AG04450 (cell line): ENCODE measurements at regions not wholly inside any gene's neighbourhood (a gene's known extent, or its start where the extent isn't known, plus 50 kb on each side); places are given as distances from the start of the nearest gene placed in this dataset.

Experiments used
- CTCF ChIA-PET: fragments of 300-600, 350-600 bp; formaldehyde crosslinking; extraction: SDS; loops from one replicate; lab custom pipeline; 2022; ENCODE audit warnings: antibody characterized with exemption, inconsistent platforms; lab: Charles Lee
- POLR2A ChIA-PET: fragments of 350-600 bp; formaldehyde crosslinking; extraction: SDS; loops from one replicate; lab custom pipeline; 2021; ENCODE audit warnings: antibody characterized with exemption, inconsistent platforms; lab: Yijun Ruan, JAX
- DNase-seq: peaks from one replicate; pipeline ENCODE4 v3.0.0-alpha.2; 2011; ENCODE audit warnings: low read depth, low spot score
- H3K27ac ChIP-seq: one replicate; pipeline ENCODE4 v1.5.1; 2012; ENCODE audit warnings: low read depth, low read length, control low read depth
- H3K27me3 ChIP-seq: one replicate; pipeline ENCODE4 v1.6.0; 2012; ENCODE audit warnings: low read length; ENCODE audit not compliant: control insufficient read depth, insufficient read depth
- H3K4me3 ChIP-seq: 2 replicates; pipeline ENCODE4 v1.5.1; 2011; ENCODE audit warnings: mild to moderate bottlenecking, low read depth, low read length, control low read depth
- H3K9me3 ChIP-seq: 2 replicates; pipeline ENCODE4 v1.5.1; 2012; ENCODE audit warnings: low read length; ENCODE audit not compliant: control insufficient read depth, insufficient read depth
- CTCF ChIP-seq: IDR thresholded peaks from 2 replicates; pipeline ENCODE4 v1.5.1; 2011; ENCODE audit warnings: low read depth, low read length, control low read depth, inconsistent platforms

GRCh38 chr1:5552787-5553484 lies 439.3 kb downstream of the NPHP4 start:
- Histone ChIP-seq H3K27me3 (no peaks in the 10 kb centered on the region), H3K27ac (no peak overlapping the region), H3K9me3 (peaks cover 31% of the 10 kb centered on the region), H3K4me3 (no peak overlapping the region)
- no peak for DNase-seq
- TF ChIP-seq CTCF = no peak
- POLR2A ChIA-PET = no interaction called here
- CTCF ChIA-PET = interaction anchor here (0.6 kb wide), 1 partner anchor 40 kb away, joined by 3 read pairs; no protein-coding TSS in a partner anchor

GRCh38 chr1:5551274-5551975 lies 440.8 kb downstream of the NPHP4 start:
- TF ChIP-seq CTCF = no peak
- DNase-seq = no peak
- Histone ChIP-seq H3K4me3 (no peak overlapping the region), H3K27me3 (no peaks in the 10 kb centered on the region), H3K9me3 (peaks cover 30% of the 10 kb centered on the region), H3K27ac (no peak overlapping the region)
- ChIA-PET CTCF (no interaction called here), POLR2A (no interaction called here)

- ChIA-PET CTCF (no interaction called here), POLR2A (no interaction called here)
- no peak for DNase-seq
- peaks cover 20% of the 10 kb centered on the region for H3K9me3 ChIP-seq
- H3K27me3 ChIP-seq = no peaks in the 10 kb centered on the region
- H3K4me3 ChIP-seq = no peak overlapping the region
- no peak for TF ChIP-seq CTCF
- no peak overlapping the region for H3K27ac ChIP-seq
These were observed 444.0 kb downstream of the NPHP4 start for GRCh38 chr1:5548266-5548665.

- no peak for DNase-seq
- H3K9me3 ChIP-seq = no peaks in the 10 kb centered on the region; the same call in 1 of the 2 replicates
- H3K4me3 ChIP-seq = no peak overlapping the region
- H3K27me3 ChIP-seq = no peaks in the 10 kb centered on the region
- no peak overlapping the region for H3K27ac ChIP-seq
- CTCF ChIA-PET = no interaction called here
- no peak for TF ChIP-seq CTCF
- POLR2A ChIA-PET = no interaction called here
These were observed 449.0 kb downstream of the NPHP4 start for GRCh38 chr1:5543235-5543634.

- DNase-seq = no peak
- POLR2A ChIA-PET = no interaction called here
- CTCF ChIA-PET = no interaction called here
These were observed 459.4 kb downstream of the NPHP4 start for GRCh38 chr1:5532811-5533210.

More at GRCh38 chr1:5532811-5533210, 459.4 kb downstream of the NPHP4 start:
- Histone ChIP-seq H3K27me3 (no peaks in the 10 kb centered on the region), H3K9me3 (peaks cover 46% of the 10 kb centered on the region), H3K4me3 (no peak overlapping the region), H3K27ac (no peak overlapping the region)
- no peak for TF ChIP-seq CTCF
